ENCODE measurements at regions not wholly inside any gene's neighbourhood (a gene's known extent, or its start where the extent isn't known, plus 50 kb on each side); places are given as distances from the start of the nearest gene placed in this dataset.

DNA sequence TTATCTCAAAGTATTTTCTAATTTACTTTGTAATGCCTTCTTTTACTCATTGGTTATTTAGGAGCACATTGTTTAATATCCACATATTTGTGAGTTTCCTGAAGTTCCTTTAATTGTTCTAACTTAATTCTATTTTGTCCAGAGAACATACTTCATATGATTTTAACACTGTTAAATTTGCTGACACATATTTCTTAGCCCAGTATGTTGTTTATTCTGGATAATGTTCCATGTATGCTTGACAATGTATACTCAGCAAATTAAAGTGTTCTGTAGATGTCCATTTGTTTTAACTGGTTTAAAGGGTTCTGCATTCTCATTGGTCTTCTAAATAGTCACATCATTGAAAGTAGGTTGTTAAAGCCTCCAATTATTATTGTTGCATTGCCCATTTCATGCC, 643.7 kb upstream of the NR5A2 start:
- TF ChIP-seq CTCF (IDR thresholded peaks at IDR 0.05) (no peak), EZH2 (IDR thresholded peaks at IDR 0.05) (no peak), EZH2phosphoT487 (IDR thresholded peaks at IDR 0.05) (no peak)

Data from neural progenitor cell (in vitro differentiated cells).